A549 (cell line): ENCODE measurements at regions not wholly inside any gene's neighbourhood (a gene's known extent, or its start where the extent isn't known, plus 50 kb on each side); places are given as distances from the start of the nearest gene placed in this dataset.
A peak's percentile ranks its signal among the peaks of the same experiment; 100 is the strongest.
"Not testable (repeated sequence)": the region's sequence is repeated elsewhere in the genome, so short reads cannot be mapped to it uniquely, and the experiment has no call there.

Experiments used
- ATAC-seq, 2 experiments: fragments of 200-7000 bp in 1 of 2; fragments of >200 bp in 1 of 2; cut with Nextera tagmentation in 1 of 2; cut with Tn5 transposase in 1 of 2; 3 replicates each; pipeline versions ENCODE4 v1.8.0 to v1.9.1; 2018 to 2020; ENCODE audit warnings: mild to moderate bottlenecking in 1 of 2, moderate library complexity in 1 of 2
- CTCF ChIA-PET: fragments of 300-600 bp; sonication (Branson Sonifier 250); formaldehyde crosslinking; extraction: SDS; loops from one replicate; lab custom pipeline; 2021; ENCODE audit warnings: antibody characterized with exemption, inconsistent platforms; lab: Yijun Ruan, JAX
- POLR2A ChIA-PET: fragments of 350-600 bp; formaldehyde crosslinking; extraction: SDS; loops from one replicate; lab custom pipeline; 2021; ENCODE audit warnings: antibody characterized with exemption, inconsistent platforms; lab: Yijun Ruan, JAX
- DNase-seq, 2 experiments: peaks; one replicate each; pipeline versions ENCODE4 v3.0.0 to v3.0.0-alpha.2; 2011 to 2016; ENCODE audit warnings: low read depth in 1 of 2, low spot score in 1 of 2
- FAIRE-seq: peaks from 2 replicates; lab custom pipeline; 2011; peaks lifted over from hg19 to GRCh38; lab: Jason Lieb, UNC
- H3K27ac ChIP-seq, 2 experiments: fragments of >200 bp; sonication (Bioruptor Twin); formaldehyde crosslinking; 3 replicates each; pipeline ENCODE4 v1.5.1; 2016 to 2017
- H3K4me1 ChIP-seq: fragments of >200 bp; sonication (Bioruptor Twin); formaldehyde crosslinking; 3 replicates; pipeline ENCODE4 v1.6.1; 2016
- H3K4me2 ChIP-seq: fragments of >200 bp; sonication (Bioruptor Twin); formaldehyde crosslinking; 3 replicates; pipeline ENCODE4 v1.6.1; 2016
- H3K4me3 ChIP-seq: fragments of >200 bp; sonication (Bioruptor Twin); formaldehyde crosslinking; 3 replicates; pipeline ENCODE4 v1.5.1; 2016
- H3K9me3 ChIP-seq: fragments of >200 bp; sonication (Bioruptor Twin); formaldehyde crosslinking; 3 replicates; pipeline ENCODE4 v1.6.1; 2016
- BCL3 ChIP-seq: fragments of >200 bp; sonication (Bioruptor Twin); formaldehyde crosslinking; IDR thresholded peaks from 3 replicates; pipeline ENCODE4 v1.6.1; 2016
- CBX8 ChIP-seq: fragments of 200-600 bp; sonication (generic); IDR thresholded peaks from 2 replicates; pipeline ENCODE4 v1.6.1; 2016
- CTCF ChIP-seq: fragments of >200 bp; sonication (Bioruptor Twin); formaldehyde crosslinking; IDR thresholded peaks from 3 replicates; pipeline ENCODE4 v1.5.1; 2016
- EHMT2 ChIP-seq: fragments of 200-600 bp; sonication (generic); IDR thresholded peaks from 2 replicates; pipeline ENCODE4 v1.6.1; 2016; ENCODE audit warnings: antibody characterized with exemption, low read depth, mild to moderate bottlenecking, moderate library complexity
- EP300 ChIP-seq, 2 experiments: fragments of >200 bp; sonication (Bioruptor Twin); formaldehyde crosslinking; IDR thresholded peaks; 2 replicates in 1 of 2; 3 replicates in 1 of 2; pipeline ENCODE4 v1.6.1; 2016 to 2017
- HOXA7 ChIP-seq: fragments of 250-450 bp; sonication (Bioruptor Pico); IDR thresholded peaks from 2 replicates; pipeline ENCODE4 v1.5.0; 2020; ENCODE audit warnings: mild to moderate bottlenecking, moderate library complexity
- HOXB13 ChIP-seq: fragments of 250-450 bp; sonication (Bioruptor Pico); IDR thresholded peaks from 2 replicates; pipeline ENCODE4 v1.5.0; 2020; ENCODE audit warnings: low read depth, mild to moderate bottlenecking, moderate library complexity
- NPAS2 ChIP-seq: fragments of 250-450 bp; sonication (Bioruptor Pico); IDR thresholded peaks from 2 replicates; pipeline ENCODE4 v1.8.0; 2022; ENCODE audit warnings: mild to moderate bottlenecking, moderate library complexity, borderline replicate concordance
- RFX5 ChIP-seq: fragments of 450-650 bp; IDR thresholded peaks from 2 replicates; pipeline ENCODE4 v1.7.1; 2014; ENCODE audit warnings: antibody characterized with exemption, mild to moderate bottlenecking, moderate library complexity
- TP53 ChIP-seq: fragments of 250-450 bp; sonication (Bioruptor Pico); IDR thresholded peaks from 2 replicates; pipeline ENCODE4 v1.5.0; 2021; ENCODE audit warnings: mild to moderate bottlenecking, moderate library complexity
- WGBS: methylation state at CpG from one replicate; pipeline ENCODE4 v1.1.6; 2017; ENCODE audit errors: missing lambda C conversion rate; 5-methylcytosine and 5-hydroxymethylcytosine counted together
- TF ChIP-seq, protein P1 (sequence below): fragments of 150-350 bp; IDR thresholded peaks from 2 replicates; pipeline ENCODE4 v1.6.1; 2014; ENCODE audit warnings: low read depth, mild to moderate bottlenecking, low read length
- TF ChIP-seq, protein P2 (sequence below): fragments of 250-450 bp; sonication (Bioruptor Pico); IDR thresholded peaks from 2 replicates; pipeline ENCODE4 v1.5.0; 2020; ENCODE audit warnings: low read depth, mild to moderate bottlenecking, moderate library complexity

DNA sequence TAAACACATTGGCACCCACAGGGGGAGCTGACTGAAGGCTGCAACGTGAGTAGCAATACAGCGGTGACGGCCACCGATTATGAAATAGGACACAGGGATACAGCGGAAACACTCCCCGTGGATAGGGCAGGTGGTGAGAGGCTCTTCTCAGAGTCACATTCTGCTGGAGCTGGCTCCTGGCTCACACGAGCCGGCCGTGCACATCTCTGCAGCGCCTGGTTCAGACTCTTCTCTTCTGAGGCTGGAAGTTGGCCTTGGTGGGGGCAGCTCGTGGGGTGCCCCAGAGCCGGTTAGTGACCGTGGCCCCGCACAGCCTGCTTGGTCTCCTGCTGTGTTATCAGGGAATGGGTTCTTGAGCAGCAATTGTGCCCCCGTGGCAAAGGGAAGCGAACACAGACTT lies 61.3 kb upstream of the EN2 start:
- H3K27ac ChIP-seq, result no peak overlapping the region
- ATAC-seq, result no peak
- DNase-seq, result no peak
- TF ChIP-seq HOXB13 (CRISPR knock-in tag), result no peak
- no peak for TF ChIP-seq EHMT2
- TF ChIP-seq TP53, result no peak
- TF ChIP-seq, protein P1, sequence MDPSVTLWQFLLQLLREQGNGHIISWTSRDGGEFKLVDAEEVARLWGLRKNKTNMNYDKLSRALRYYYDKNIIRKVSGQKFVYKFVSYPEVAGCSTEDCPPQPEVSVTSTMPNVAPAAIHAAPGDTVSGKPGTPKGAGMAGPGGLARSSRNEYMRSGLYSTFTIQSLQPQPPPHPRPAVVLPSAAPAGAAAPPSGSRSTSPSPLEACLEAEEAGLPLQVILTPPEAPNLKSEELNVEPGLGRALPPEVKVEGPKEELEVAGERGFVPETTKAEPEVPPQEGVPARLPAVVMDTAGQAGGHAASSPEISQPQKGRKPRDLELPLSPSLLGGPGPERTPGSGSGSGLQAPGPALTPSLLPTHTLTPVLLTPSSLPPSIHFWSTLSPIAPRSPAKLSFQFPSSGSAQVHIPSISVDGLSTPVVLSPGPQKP, result no peak
- TF ChIP-seq, protein P2, sequence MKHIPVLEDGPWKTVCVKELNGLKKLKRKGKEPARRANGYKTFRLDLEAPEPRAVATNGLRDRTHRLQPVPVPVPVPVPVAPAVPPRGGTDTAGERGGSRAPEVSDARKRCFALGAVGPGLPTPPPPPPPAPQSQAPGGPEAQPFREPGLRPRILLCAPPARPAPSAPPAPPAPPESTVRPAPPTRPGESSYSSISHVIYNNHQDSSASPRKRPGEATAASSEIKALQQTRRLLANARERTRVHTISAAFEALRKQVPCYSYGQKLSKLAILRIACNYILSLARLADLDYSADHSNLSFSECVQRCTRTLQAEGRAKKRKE, result no peak
- CTCF ChIA-PET, result interaction anchor here (0.9 to 2.0 kb wide), 4 partner anchors 9 to 470 kb away, joined by 3 to 8 read pairs (median 4); no protein-coding TSS in a partner anchor
- no peak overlapping the region for H3K4me2 ChIP-seq
- H3K4me3 ChIP-seq, result no peak overlapping the region
- 59% methylated on average over 11 of the region's 16 CpGs for WGBS
- H3K9me3 ChIP-seq, result no peaks in the 10 kb centered on the region
- no peak for FAIRE-seq
- POLR2A ChIA-PET, result no interaction called here
- no peaks in the 10 kb centered on the region for H3K4me1 ChIP-seq

GRCh38 chr7:155397758-155398714 lies 59.9 kb upstream of the EN2 start:
- H3K27ac ChIP-seq, POLR2A ChIA-PET, H3K4me2 ChIP-seq, H3K9me3 ChIP-seq, DNase-seq, ATAC-seq, H3K4me3 ChIP-seq, FAIRE-seq, H3K4me1 ChIP-seq: not testable (repeated sequence)
- 74% methylated on average over 27 of the region's 49 CpGs for WGBS
- CTCF ChIA-PET, result interaction anchor here (0.8 to 2.0 kb wide), 3 partner anchors 15 to 470 kb away, joined by 3 to 8 read pairs (median 6); no protein-coding TSS in a partner anchor

GRCh38 chr7:155398944-155399343 lies 59.0 kb upstream of the EN2 start:
- peaks cover 2% of the 10 kb centered on the region; the same call in 1 of the 3 replicates for H3K9me3 ChIP-seq
- TF ChIP-seq CTCF (peak; percentile 12; the same call in 1 of the 3 replicates), BCL3 (no peak), HOXA7 (no peak), CBX8 (no peak), EP300 (IDR thresholded peaks at IDR 0.05) (no peak), RFX5 (no peak), NPAS2 (CRISPR knock-in tag) (no peak)
- TF ChIP-seq, all 56 proteins: peak for 1
- Histone ChIP-seq H3K27ac (no peak overlapping the region), H3K4me3 (no peak overlapping the region), H3K4me1 (no peaks in the 10 kb centered on the region), H3K4me2 (no peak overlapping the region)
- DNase-seq (peak in 1 of 2 experiments; percentile 45), ATAC-seq (peak; percentile 53 to 84; a peak in 4 of 6 replicates), FAIRE-seq (no peak)
- 26% methylated on average over 14 of the region's 14 CpGs for WGBS
- ChIA-PET POLR2A (no interaction called here), CTCF (interaction anchor here (0.8 to 1.4 kb wide), 2 partner anchors 21 to 471 kb away, joined by 3 to 6 read pairs; no protein-coding TSS in a partner anchor)
